PC-9 (cell line): ENCODE measurements at regions not wholly inside any gene's neighbourhood (a gene's known extent, or its start where the extent isn't known, plus 50 kb on each side); places are given as distances from the start of the nearest gene placed in this dataset.

Experiments used
- EZH2 ChIP-seq: fragments of 200-600 bp; sonication (generic); IDR thresholded peaks from 2 replicates; pipeline ENCODE4 v1.8.0; 2017; ENCODE audit warnings: antibody characterized with exemption, low read depth
- TF ChIP-seq, protein P1 (sequence below): fragments of 200-600 bp; sonication (generic); conservative IDR thresholded peaks from 2 replicates; pipeline ENCODE4 v1.6.1; 2017; ENCODE audit warnings: mixed run types, antibody characterized with exemption, mild to moderate bottlenecking, moderate library complexity

DNA sequence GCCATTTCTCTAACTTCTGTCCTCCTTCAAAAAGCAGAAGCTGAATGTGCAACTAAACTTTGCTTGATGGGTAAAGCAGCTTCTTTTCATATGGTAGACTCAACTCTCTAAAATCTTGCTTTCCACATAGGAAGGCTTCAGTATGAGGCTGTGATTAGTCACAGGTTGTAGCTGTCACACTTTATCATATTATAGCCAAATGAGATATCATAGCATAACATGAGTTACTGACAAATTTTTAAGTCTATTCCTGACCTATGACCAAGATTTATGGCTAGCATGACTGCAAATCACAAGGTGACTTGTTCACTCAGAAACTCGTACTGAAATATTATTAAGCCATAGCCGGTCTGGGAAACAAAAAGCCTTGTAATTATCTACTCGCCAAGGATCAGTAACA lies 998.6 kb downstream of the RPA4 start:
- TF ChIP-seq, protein P1, sequence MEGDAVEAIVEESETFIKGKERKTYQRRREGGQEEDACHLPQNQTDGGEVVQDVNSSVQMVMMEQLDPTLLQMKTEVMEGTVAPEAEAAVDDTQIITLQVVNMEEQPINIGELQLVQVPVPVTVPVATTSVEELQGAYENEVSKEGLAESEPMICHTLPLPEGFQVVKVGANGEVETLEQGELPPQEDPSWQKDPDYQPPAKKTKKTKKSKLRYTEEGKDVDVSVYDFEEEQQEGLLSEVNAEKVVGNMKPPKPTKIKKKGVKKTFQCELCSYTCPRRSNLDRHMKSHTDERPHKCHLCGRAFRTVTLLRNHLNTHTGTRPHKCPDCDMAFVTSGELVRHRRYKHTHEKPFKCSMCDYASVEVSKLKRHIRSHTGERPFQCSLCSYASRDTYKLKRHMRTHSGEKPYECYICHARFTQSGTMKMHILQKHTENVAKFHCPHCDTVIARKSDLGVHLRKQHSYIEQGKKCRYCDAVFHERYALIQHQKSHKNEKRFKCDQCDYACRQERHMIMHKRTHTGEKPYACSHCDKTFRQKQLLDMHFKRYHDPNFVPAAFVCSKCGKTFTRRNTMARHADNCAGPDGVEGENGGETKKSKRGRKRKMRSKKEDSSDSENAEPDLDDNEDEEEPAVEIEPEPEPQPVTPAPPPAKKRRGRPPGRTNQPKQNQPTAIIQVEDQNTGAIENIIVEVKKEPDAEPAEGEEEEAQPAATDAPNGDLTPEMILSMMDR, result no peak
- no peak for TF ChIP-seq EZH2
